HG03039 (cell line): ENCODE measurements at regions not wholly inside any gene's neighbourhood (a gene's known extent, or its start where the extent isn't known, plus 50 kb on each side); places are given as distances from the start of the nearest gene placed in this dataset.
"Not testable (repeated sequence)": the region's sequence is repeated elsewhere in the genome, so short reads cannot be mapped to it uniquely, and the experiment has no call there.

ENCODE experiments used
- ATAC-seq: cut with Tn5 transposase; IDR thresholded peaks from one replicate; pipeline ENCODE4 v1.9.1; 2021; ENCODE audit warnings: mild to moderate bottlenecking, moderate library complexity; ENCODE audit not compliant: unreplicated experiment

DNA sequence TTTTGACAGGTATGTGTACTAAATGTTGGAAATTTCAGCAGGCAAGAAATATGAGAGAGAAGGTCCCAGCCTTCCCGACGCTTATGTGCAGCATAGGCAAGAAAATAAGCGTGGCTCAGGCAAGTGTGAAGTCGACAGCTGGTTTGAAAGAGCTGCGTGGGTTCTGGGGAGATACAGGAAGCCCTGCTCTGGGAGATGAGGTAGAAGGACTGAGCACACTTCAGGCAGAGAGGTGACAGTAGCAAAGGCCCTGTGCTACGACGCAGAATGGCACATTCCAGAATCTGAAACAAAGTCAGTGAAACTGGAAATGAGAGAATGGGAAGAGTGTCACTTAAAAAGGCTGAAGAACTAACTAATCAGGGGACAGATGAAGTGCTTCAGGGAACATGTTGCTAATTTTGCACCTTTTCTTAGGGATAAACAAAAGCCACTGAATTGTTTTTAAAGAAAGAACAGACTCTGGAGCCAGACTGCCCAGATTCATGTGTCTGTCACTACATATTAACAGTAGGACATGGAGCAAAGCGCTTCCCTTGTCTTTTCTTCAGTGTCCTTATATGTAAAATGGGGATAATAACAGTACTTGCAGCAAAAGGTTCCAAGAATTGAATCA is 160.1 kb downstream of the SPRY2 start:
- no peak for ATAC-seq

DNA sequence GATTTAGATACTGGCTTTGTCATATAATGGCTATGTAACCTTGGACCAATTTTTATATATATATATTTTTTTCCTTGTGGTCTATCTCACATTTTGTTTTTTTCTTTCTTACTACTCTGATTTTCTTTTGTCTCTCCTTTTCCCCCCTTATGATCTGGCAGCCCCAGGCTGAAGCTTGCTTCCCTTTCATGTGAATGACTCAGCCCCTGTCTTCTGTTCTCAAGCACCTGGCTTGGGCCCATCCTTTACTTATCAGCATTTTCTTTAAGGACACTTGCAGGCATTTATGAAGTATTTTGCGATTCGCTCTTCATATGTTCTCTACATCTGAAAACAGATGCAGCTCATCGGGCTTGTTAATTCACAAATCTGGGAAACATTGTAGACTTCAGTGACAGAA is 163.6 kb downstream of the SPRY2 start:
- no peak for ATAC-seq

DNA sequence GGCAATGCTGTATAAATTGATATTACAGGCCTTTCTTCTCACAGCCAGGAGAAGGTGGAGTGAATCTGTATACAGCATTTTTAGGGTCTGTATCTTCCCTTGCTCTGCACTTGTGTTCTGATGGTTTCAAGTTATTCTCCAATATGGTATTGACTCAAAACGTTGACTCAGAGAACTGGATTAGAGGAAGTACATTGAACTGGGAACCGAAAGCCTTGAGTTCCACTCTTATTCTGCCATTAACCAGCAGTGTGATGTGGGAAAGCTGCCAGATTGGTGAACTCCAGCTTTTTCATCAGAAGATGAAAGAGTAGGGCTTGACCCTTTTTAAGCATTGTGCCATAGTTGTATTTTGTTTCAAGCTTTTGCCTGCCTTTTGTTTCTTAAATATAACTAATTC is 167.7 kb downstream of the SPRY2 start:
- no peak for ATAC-seq

DNA sequence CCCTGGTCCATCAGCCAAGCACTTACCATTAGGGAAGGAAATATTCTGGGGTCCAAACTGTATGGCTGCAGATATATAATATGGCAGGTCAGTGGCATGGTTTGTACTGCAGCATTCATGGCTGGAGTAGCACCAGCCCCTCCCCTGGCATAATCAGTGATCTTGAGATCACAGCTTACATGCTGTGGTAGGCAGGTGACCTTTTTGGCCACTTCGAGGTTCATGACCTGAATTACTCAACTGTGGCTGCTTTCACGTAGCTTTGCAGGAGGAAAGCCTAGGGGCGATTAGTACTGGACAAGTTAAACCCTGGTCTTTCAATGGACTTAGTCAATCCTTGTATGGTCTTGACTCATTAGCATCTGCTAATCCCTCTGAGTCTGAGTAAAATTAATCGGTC is 169.8 kb downstream of the SPRY2 start:
- ATAC-seq: no peak

DNA sequence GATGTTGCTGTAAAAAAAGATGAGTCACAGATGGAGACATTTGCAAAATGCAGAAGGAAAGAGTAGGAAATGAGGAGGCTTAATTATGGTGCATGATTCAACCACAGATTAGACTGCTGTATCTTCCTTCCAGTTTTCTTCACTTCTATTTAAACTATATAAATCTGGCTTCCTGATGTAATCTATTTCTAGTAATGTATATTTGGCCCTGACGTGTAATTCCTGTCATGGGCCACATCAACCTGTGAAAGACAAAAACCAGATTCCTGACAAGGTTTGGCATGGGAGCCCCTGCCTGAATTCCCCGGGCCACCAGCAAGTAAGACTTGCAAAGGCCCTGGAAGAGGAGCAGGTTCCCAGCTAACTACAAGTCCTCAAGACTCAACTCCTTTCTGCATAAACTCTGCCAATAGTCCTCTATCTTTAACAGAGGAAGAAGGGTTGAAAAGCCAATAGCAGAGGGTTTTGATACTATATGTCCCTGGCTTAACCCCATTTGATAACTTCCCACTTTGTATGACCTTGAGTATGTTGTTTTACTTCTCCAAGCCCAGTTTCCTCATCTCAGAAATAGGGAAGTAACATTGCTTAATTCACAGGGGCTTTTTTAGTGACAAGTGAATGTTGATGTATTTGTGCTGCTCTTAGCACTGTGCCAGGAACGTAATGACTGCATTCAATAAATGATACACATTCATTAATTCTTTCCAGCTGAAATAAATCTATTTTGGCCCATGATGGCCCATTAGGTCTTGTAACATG is 172.7 kb downstream of the SPRY2 start:
- no peak for ATAC-seq

DNA sequence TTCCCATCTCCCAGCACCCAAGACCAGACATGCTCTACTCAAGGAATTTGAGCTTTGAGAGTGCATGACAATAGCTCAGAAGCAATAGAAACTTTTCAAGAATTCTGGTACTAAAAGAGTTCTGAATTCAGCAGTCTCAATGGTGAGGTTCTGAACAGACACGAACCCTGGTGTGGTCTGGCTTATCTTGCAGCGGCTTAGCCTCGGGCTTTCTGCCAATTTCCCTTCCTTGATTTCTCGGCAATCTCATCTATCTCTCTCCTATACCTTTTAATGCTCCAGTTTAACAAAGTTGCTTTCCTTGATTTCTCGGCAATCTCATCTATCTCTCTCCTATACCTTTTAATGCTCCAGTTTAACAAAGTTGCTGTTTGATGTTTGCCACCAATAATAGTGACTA is 174.6 kb downstream of the SPRY2 start:
- ATAC-seq: no peak

DNA sequence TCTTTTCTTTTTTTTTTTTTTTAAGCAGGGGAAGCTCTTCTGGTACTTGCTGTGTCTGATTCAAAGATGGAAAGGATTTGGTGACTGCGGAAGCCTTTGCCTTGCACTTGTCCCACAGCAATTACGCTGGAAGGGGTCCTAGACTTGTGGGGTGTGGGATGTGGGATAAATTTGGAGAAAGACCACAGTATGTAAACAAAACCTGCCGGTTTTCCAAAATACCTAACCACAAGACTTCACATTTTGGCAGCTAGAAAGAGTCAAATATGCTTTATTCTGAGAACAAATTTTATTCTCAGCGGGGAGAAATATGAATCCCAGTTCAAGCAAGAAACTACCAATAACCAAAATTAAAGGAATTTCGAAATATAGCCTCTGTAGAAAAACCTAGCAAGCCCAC is 176.5 kb downstream of the SPRY2 start:
- no peak for ATAC-seq

DNA sequence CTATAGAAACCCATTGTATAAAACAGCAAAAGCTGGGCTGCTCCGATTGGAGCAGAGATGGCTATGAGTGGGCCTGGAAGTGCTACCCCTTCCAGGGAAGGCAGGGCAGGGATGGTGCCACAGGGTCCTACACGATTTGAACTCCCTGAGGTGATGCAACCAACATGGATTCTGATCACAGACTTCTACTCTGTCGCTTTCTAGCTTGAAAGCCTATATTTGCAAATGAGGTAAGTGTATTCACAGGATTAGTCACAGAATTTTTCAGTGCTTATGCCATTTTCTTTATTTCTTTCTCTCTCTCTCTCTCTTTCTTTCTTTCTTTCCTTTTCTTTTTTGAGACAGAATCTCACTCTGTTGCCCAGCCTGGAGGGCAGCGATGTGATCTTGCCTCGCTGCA is 179.0 kb downstream of the SPRY2 start:
- no peak for ATAC-seq

DNA sequence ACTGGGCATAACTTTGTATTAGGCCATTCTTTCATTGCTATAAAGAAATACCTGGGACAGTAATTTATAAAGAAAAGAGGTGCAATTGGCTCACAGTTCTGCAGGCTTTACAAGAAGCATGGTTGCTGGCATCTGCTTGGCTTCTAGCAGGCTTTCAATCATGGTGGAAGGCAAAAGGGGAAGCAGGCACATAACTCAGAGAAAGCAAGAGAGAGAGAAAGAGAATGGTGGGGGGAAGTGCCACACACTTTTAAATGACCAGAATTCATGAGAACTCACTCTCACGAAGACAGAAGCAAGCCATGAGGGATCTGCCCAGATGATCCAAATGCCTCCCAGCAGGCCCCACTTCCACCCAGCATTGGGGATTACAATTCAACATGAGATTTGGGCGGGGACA is 179.7 kb downstream of the SPRY2 start:
- ATAC-seq: no peak

DNA sequence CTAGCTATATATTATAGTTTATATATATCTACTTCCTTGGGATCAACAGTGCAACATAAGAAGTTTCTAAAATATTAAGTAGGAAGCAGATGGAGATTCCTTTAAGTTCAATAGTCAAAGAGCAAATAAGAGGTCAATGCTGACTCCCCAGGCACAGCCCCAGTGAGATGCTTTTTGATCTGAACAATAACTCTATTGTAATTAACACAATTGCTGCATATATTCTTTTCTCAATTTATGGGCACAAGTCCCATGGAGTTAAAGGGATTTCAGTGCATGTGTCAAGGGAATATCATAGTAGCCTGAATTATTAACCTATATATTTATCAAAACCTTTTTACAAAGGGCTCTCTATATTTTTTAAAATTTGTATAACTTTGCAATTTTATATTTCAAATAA is 180.8 kb downstream of the SPRY2 start:
- ATAC-seq: no peak

DNA sequence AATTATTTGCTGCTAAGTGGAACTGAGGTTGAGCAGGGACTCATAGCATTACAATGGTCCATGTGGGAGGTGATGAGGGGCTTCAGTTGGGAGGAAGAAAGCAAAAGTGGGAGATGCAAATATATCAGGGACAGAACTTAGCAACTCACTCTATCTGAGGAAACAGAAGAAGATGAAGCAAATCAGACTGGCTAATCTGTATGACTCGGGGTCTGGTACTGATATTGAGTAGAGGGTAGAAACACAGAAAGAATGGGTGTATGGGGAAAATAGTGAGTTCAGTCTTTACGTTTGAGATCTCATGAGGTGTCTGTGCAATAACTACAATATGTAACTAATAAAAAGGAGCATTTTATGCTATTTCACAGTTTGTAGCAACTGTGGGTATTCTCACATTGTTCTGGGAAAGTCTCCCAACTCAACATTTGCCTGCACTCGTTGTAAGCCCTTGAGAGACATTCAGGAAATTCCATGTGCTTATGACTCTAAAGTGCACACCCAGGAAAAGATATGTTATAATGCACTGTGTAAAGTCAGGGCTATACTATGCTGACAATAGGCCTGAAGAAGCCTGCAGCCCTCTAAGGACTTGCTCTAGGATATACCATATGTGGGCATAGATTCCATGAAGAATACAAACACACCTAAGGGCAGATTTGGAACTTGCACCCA is 183.5 kb downstream of the SPRY2 start:
- no peak for ATAC-seq

DNA sequence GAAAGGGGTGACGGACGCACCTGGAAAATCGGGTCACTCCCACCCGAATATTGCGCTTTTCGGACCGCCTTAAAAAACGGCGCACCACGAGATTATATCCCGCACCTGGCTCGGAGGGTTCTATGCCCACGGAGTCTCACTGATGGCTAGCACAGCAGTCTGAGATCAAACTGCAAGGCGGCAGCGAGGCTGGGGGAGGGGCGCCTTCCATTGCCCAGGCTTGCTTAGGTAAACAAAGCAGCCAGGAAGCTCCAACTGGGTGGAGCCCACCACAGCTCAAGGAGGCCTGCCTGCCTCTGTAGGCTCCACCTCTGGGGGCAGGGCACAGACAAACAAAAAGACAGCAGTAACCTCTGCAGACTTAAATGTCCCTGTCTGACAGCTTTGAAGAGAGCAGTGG is 188.8 kb downstream of the SPRY2 start:
- ATAC-seq: not testable (repeated sequence)

DNA sequence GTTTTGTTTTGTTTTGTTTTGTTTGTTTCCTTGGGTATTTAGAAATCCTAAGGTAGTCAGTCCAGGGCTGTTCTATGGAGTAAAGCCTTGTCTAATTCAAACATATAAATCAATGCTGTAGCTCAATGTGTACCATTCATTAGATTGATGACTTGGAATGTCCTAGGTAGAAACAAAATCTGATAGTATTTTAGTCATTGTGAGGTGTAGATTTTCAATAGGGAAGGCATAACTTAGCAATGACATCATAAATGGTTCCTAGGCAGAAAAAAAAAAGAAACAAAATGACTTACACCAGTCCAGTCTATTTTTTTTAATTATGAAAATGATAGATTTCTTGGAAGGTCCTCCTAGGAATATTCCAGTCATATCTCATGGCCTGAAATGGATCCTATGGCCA is 189.9 kb downstream of the SPRY2 start:
- no peak for ATAC-seq

DNA sequence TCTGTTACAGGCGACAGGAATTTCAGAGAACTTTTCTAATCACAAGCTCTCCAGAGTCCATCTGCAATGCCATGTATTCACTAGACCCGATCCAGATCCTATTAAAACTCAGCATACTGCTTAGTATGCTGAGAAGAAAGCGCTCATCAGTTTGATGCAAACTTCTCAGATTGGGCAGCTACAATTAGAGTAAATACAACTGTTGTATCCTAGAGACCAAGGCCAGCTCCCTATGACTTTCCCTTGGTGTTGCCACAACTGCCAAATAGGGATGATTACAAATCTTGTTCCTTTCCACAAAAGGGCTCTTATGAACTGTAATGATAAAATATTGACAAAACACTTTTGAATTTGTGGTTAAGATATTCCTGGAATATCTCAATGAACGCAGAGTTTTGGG is 191.2 kb downstream of the SPRY2 start:
- no peak for ATAC-seq

DNA sequence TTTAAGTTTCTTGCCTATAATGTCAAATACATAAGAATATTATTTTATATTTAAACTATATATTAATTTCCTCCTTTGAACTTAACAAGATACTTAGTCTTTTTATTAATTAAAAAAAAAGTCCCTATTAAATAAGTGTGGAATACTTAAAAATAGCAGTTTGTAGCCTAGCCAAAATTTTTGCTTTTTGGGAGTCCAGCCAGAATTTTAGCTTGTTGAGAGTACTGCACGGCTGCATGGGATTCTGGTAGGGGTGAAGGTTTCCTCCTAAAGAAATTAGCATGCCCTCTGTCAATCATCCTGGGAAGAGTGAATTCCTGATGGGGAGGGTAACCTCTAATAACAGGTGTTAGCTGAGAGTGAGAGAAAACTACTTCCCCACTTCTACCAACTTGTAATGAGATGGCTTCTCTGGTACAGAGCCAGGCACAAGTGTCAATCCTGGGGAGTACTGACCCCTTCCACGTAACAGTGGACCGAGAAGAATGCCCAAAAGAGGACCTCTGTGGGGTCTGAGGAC is 195.7 kb downstream of the SPRY2 start:
- ATAC-seq: no peak

DNA sequence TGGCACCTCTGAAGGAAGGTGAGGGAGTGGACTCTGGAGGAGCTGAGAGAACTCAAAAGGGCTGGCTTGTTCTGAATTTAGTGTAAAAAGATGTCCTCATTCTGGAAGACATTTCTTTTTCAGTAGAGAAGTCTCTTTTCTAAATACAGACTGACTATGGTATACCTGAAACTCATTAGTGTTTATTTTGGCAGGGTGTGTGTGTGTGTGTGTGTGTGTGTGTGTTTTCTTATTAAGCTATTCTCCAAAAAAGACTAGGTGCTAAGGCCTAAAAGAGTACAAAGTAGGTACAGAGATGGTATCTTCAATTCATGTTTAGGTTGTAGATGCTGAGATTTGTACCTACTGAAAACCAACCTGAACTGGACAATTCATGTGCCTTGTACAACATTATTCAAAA is 196.4 kb downstream of the SPRY2 start:
- ATAC-seq: no peak

DNA sequence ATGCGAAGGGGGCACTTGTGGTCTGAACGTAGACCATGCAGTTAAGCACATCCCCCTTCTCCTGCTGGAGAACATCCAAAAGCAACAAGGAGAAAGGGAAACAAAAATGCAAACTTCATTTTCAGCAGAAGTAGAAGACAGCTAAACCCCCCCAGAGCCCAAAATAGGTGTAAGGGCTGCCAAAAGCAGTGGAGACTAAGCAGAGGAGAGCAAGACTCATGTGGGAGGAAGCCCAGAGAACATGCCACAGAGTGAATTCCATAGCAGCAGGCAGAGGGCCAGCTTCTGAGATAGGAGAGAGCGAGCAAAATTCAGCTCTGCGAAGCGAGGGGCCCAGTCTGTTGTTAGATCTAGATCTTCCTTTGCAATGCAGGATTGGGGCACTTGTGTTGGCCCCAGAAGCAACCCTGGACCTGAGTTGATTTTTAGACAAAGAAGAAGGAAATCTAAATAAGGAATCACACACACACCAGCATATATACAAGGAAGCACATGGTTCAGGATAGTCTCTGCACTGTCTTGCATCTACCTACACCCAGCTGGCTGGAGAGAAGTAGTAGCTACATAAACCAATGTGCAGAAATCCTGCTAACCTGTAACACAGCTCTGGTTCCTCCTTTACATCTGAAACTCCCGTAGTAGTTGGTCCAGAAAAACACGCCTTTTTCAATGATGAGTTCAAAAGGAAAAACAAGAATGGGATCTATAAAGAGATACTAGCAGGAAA is 199.6 kb downstream of the SPRY2 start:
- no peak for ATAC-seq

DNA sequence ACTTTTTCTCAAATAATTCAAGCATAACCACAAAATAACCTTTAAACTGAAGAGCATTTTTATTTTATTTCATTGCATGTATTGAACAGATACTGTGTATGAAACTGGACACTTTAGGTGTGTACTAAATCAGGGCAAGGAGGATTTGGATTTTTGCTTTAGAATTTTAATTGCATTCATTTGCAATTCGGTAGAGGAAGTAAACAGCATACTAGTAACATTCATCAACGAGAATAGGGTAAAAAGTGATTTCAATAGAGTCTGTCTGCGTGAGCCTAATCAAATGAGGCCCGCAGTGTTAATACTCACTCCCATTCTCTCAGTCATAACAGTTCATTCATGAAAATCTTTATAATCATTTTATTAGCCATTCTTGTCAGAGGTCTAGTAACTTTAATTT is 200.2 kb downstream of the SPRY2 start:
- ATAC-seq: no peak

DNA sequence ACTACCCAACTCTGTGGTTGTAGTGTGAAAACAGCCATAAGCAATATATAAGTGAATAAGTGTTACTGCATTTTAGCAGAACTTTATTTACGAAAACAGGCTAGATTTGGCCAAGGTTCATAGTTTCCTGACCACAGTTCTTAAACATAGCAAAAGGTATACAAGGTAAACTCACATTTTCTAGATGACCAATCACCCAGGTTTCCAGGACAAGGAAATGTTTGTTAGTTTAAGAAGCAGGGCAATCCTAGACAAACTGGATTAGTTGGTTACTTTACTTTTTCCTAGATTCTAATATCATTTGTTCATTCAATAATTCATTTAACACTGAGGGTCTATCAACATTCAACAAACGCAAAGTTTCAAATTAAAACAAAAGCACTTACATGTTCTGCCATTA is 201.7 kb downstream of the SPRY2 start:
- no peak for ATAC-seq

DNA sequence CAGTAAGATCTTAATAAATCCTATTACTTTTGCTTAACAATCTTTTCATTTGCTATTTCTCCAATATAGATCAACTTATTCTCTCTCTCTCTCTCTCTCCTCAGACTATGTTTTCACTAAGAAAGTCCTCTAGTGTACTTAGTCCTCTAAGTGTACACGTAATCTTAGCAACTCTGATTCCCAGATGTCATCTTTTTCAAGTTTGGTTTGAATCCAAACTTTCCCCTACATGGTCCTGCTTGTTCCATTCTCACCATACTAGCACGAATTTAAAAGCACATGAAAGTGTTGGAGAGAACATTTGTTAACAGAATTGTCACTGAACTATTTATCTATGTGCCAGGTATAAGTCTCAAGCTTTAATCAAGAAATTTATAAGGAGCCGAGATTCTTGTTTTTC is 202.9 kb downstream of the SPRY2 start:
- no peak for ATAC-seq

DNA sequence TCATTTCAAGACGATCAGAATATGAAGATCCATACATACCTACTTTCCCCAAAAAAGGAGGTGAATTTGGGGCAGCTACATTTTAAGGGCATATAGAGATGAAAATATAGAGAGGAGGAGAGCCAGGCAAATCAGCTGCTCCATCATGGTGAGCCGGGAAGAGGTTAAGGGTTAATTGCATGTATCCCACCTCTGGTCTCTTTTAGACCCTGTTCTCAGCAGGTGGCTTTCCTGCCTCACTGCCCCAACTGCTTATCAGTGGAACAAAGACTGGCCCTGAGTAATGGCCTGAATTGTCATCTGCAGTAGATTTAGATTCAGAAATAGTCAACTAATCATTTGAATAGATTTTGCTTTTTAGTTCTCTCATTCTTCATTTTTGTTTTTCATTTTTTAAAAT is 206.6 kb downstream of the SPRY2 start:
- no peak for ATAC-seq
